IMR-90 (cell line): ENCODE measurements at regions not wholly inside any gene's neighbourhood (a gene's known extent, or its start where the extent isn't known, plus 50 kb on each side); places are given as distances from the start of the nearest gene placed in this dataset.

ENCODE experiments used
- ATAC-seq: fragments of 200-7000 bp; cut with Tn5 transposase; 2 replicates; pipeline ENCODE4 v1.9.1; 2020; ENCODE audit warnings: low read depth, mild to moderate bottlenecking, moderate library complexity
- BruUV-seq: library from RNA; stranded (reverse); fragments of 400-500 nt; replicated peaks from 2 replicates; lab custom pipeline; 2021; lab: Mats Ljungman, UMichigan
- CTCF ChIA-PET: fragments of 300-600 bp; formaldehyde crosslinking; extraction: SDS; loops from one replicate; lab custom pipeline; 2021; ENCODE audit warnings: antibody characterized with exemption; lab: Yijun Ruan, JAX
- POLR2A ChIA-PET: fragments of 300-600 bp; sonication (Branson Sonifier 250); formaldehyde crosslinking; loops from one replicate; lab custom pipeline; 2022; ENCODE audit warnings: antibody characterized with exemption; ENCODE audit not compliant: unreplicated experiment; lab: Charles Lee
- DNase-seq: peaks from one replicate; pipeline ENCODE4 v3.0.0; 2013
- H2AFZ ChIP-seq: replicated peaks from 2 replicates; pipeline ENCODE3; 2013; ENCODE audit warnings: low read length, mild to moderate bottlenecking; ENCODE audit not compliant: poor library complexity
- H2AK5ac ChIP-seq: 2 replicates; pipeline ENCODE4 v1.6.1; 2013; ENCODE audit warnings: low read depth, low read length, inconsistent platforms
- H2AK9ac ChIP-seq: replicated peaks from 2 replicates; pipeline ENCODE3; 2013; ENCODE audit warnings: mild to moderate bottlenecking, low read depth, low read length, moderate library complexity; ENCODE audit not compliant: poor library complexity
- H2BK120ac ChIP-seq: 2 replicates; pipeline ENCODE4 v1.6.1; 2013; ENCODE audit warnings: low read depth, low read length, inconsistent platforms
- H2BK15ac ChIP-seq: 3 replicates; pipeline ENCODE4 v1.6.1; 2013; ENCODE audit warnings: low read depth, low read length, inconsistent platforms
- H2BK20ac ChIP-seq: 2 replicates; pipeline ENCODE4 v1.6.1; 2013; ENCODE audit warnings: low read depth, mild to moderate bottlenecking, inconsistent platforms, low read length, moderate library complexity
- H2BK5ac ChIP-seq: 2 replicates; pipeline ENCODE4 v1.6.1; 2013; ENCODE audit warnings: mild to moderate bottlenecking, low read depth, low read length, inconsistent platforms; ENCODE audit not compliant: poor library complexity, severe bottlenecking
- H3K14ac ChIP-seq: replicated peaks from 2 replicates; pipeline ENCODE4 v1.6.1; 2013; ENCODE audit warnings: low read depth, low read length, inconsistent platforms
- H3K18ac ChIP-seq: 2 replicates; pipeline ENCODE4 v1.6.1; 2013; ENCODE audit warnings: low read depth, low read length, control low read depth
- H3K23ac ChIP-seq: 2 replicates; pipeline ENCODE4 v1.6.1; 2013; ENCODE audit warnings: low read depth, low read length, inconsistent platforms
- H3K27ac ChIP-seq: 2 replicates; pipeline ENCODE4 v1.5.1; 2013; ENCODE audit warnings: mild to moderate bottlenecking, control low read depth, low read length; ENCODE audit not compliant: insufficient read depth
- H3K27me3 ChIP-seq: 2 replicates; pipeline ENCODE4 v1.6.1; 2013; ENCODE audit warnings: low read length; ENCODE audit not compliant: control insufficient read depth, insufficient read depth
- H3K36me3 ChIP-seq: 2 replicates; pipeline ENCODE4 v1.6.1; 2013; ENCODE audit warnings: low read length, mixed read lengths; ENCODE audit not compliant: control insufficient read depth, insufficient read depth
- H3K4ac ChIP-seq: 2 replicates; pipeline ENCODE4 v1.6.1; 2013; ENCODE audit warnings: low read depth, low read length, inconsistent platforms
- H3K4me1 ChIP-seq: 2 replicates; pipeline ENCODE4 v1.6.1; 2013; ENCODE audit warnings: low read length, mixed read lengths; ENCODE audit not compliant: control insufficient read depth, insufficient read depth
- H3K4me2 ChIP-seq: 2 replicates; pipeline ENCODE4 v1.6.1; 2013; ENCODE audit warnings: low read depth, mild to moderate bottlenecking, control low read depth, low read length, moderate library complexity
- H3K4me3 ChIP-seq: 2 replicates; pipeline ENCODE4 v1.5.1; 2013; ENCODE audit warnings: low read depth, mild to moderate bottlenecking, control low read depth, low read length, moderate library complexity; ENCODE audit not compliant: insufficient read depth
- H3K56ac ChIP-seq: 2 replicates; pipeline ENCODE4 v1.6.1; 2013; ENCODE audit warnings: low read length, inconsistent platforms; ENCODE audit not compliant: insufficient read depth; ENCODE audit errors: extremely low read depth
- H3K79me1 ChIP-seq, 2 experiments: 2 replicates each; pipeline ENCODE4 v1.6.1; 2013; ENCODE audit warnings: low read length in 2 of 2, inconsistent platforms in 1 of 2, low read depth in 1 of 2
- H3K9ac ChIP-seq: 2 replicates; pipeline ENCODE4 v1.6.1; 2013; ENCODE audit warnings: low read depth, low read length, control low read depth
- H3K9me1 ChIP-seq: 2 replicates; pipeline ENCODE4 v1.6.1; 2013; ENCODE audit warnings: low read length, inconsistent platforms; ENCODE audit not compliant: insufficient read depth
- H3K9me3 ChIP-seq: 2 replicates; pipeline ENCODE4 v1.6.1; 2013; ENCODE audit warnings: low read length; ENCODE audit not compliant: control insufficient read depth, insufficient read depth
- H4K20me1 ChIP-seq: 2 replicates; pipeline ENCODE4 v1.6.1; 2013; ENCODE audit warnings: low read length, inconsistent platforms; ENCODE audit not compliant: insufficient read depth
- H4K5ac ChIP-seq: 2 replicates; pipeline ENCODE4 v1.6.1; 2013; ENCODE audit warnings: mild to moderate bottlenecking, low read depth, low read length, control low read depth
- H4K8ac ChIP-seq, 2 experiments: 2 replicates each; pipeline ENCODE4 v1.6.1; 2013; ENCODE audit warnings: low read depth in 2 of 2, low read length in 2 of 2, control low read depth in 1 of 2, inconsistent platforms in 1 of 2
- H4K91ac ChIP-seq: 2 replicates; pipeline ENCODE4 v1.6.1; 2013; ENCODE audit warnings: low read depth, low read length, inconsistent platforms; ENCODE audit not compliant: insufficient read depth
- BHLHE40 ChIP-seq: fragments of 150-350 bp; IDR thresholded peaks from 2 replicates; pipeline ENCODE4 v1.6.1; 2016; ENCODE audit warnings: mild to moderate bottlenecking, low read depth, low read length
- CEBPB ChIP-seq: IDR thresholded peaks from 2 replicates; pipeline ENCODE4 v1.6.1; 2012; ENCODE audit warnings: low read depth, low read length, improper control_type of control experiment
- CHD1 ChIP-seq: IDR thresholded peaks from 2 replicates; pipeline ENCODE4 v1.6.1; 2012; ENCODE audit warnings: low read depth, low read length, improper control_type of control experiment
- ELK1 ChIP-seq: fragments of 150-350 bp; IDR thresholded peaks from 2 replicates; pipeline ENCODE4 v1.6.1; 2016; ENCODE audit warnings: low read depth, mild to moderate bottlenecking, low read length, moderate library complexity, borderline replicate concordance
- FOS ChIP-seq: fragments of 150-350 bp; IDR thresholded peaks from 2 replicates; pipeline ENCODE4 v1.6.1; 2016; ENCODE audit warnings: low read depth, low read length
- MAFK ChIP-seq: IDR thresholded peaks from 2 replicates; pipeline ENCODE4 v1.6.1; 2012; ENCODE audit warnings: low read depth, low read length, improper control_type of control experiment
- MAZ ChIP-seq: IDR thresholded peaks from 2 replicates; pipeline ENCODE4 v1.6.1; 2012; ENCODE audit warnings: low read depth, mild to moderate bottlenecking, low read length, improper control_type of control experiment, moderate library complexity, borderline replicate concordance
- MXI1 ChIP-seq: IDR thresholded peaks from 2 replicates; pipeline ENCODE4 v1.6.1; 2012; ENCODE audit warnings: low read depth, mild to moderate bottlenecking, low read length, moderate library complexity, borderline replicate concordance
- NFE2L2 ChIP-seq: fragments of 150-350 bp; IDR thresholded peaks from 2 replicates; pipeline ENCODE4 v1.6.1; 2016; ENCODE audit warnings: low read depth, mild to moderate bottlenecking, low read length
- POLR2A ChIP-seq: IDR thresholded peaks from 2 replicates; pipeline ENCODE4 v1.6.1; 2012; ENCODE audit warnings: mild to moderate bottlenecking, low read depth, low read length
- RAD21 ChIP-seq: IDR thresholded peaks from 2 replicates; pipeline ENCODE4 v1.6.1; 2012; ENCODE audit warnings: low read length, improper control_type of control experiment
- RCOR1 ChIP-seq: IDR thresholded peaks from 2 replicates; pipeline ENCODE4 v1.6.1; 2012; ENCODE audit warnings: mild to moderate bottlenecking, low read length, improper control_type of control experiment; ENCODE audit not compliant: insufficient replicate concordance
- RFX5 ChIP-seq: IDR thresholded peaks from 2 replicates; pipeline ENCODE4 v1.8.0; 2012; ENCODE audit warnings: low read depth, mild to moderate bottlenecking, low read length, moderate library complexity
- SMC3 ChIP-seq: fragments of 150-350 bp; IDR thresholded peaks from 2 replicates; pipeline ENCODE4 v1.6.1; 2016; ENCODE audit warnings: low read depth, mild to moderate bottlenecking, antibody characterized with exemption, low read length, moderate library complexity
- WGBS, 2 experiments: methylation state at CpG; one replicate each; pipeline versions ENCODE4 v1.1.5 to v1.1.7; 2013; ENCODE audit warnings: missing lambda C conversion rate in 2 of 2; ENCODE audit not compliant: insufficient read length in 1 of 2; ENCODE audit errors: extremely low coverage in 2 of 2; 5-methylcytosine and 5-hydroxymethylcytosine counted together
- dilution Hi-C: fragments of 300-500 bp; cut with HindIII; formaldehyde crosslinking; loops from one replicate; pipeline ENCODE4 v1.14.3; 2018; ENCODE audit warnings: low sequenced_read_pairs; ENCODE audit not compliant: unreplicated experiment
- in situ Hi-C: fragments of 300-500 bp; cut with MboI; formaldehyde crosslinking; loops from 3 replicates; pipeline ENCODE4 v1.14.3; 2019; ENCODE audit warnings: low sequenced_read_pairs, inconsistent platforms, mixed read lengths
- intact Hi-C: fragments of 100-400 bp; cut with micrococcal nuclease; formaldehyde crosslinking; loops from 2 replicates; pipeline ENCODE4 v1.10.0; 2022
- TF ChIP-seq, protein P1 (sequence below): fragments of 150-350 bp; IDR thresholded peaks from 2 replicates; pipeline ENCODE4 v1.6.1; 2017; ENCODE audit warnings: mild to moderate bottlenecking, antibody characterized with exemption, low read length, low read depth
- TF ChIP-seq, protein P2 (sequence below): conservative IDR thresholded peaks from 2 replicates; pipeline ENCODE4 v1.5.1; 2012; ENCODE audit warnings: mild to moderate bottlenecking, low read depth, low read length, improper control_type of control experiment

DNA sequence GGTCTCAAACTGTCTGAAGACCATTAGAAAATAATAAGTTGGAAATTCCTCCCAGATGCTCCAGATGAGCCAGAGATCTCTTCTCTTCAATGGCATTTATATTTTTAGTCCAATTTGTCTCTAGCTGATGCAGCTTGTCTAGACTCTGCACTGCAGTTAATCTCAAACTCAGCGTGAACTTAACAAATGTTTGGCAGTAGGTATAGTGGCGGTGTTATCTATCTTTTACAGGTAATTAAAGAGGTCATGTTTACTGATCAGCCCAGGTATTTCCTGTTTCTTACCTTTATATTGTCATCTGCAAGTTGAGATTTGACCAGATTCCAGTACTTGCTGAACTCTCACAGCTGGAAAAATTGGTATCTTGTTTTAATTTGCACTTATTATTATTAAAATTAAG, 1024.5 kb upstream of the ADGRL2 start:
- no peak overlapping the region for H3K23ac ChIP-seq
- no peak overlapping the region for H3K9ac ChIP-seq
- ChIA-PET CTCF (no interaction called here), POLR2A (no interaction called here)
- in situ Hi-C loops: no loop called here
- H2AK9ac ChIP-seq: no peak overlapping the region
- H3K18ac ChIP-seq: no peak overlapping the region
- ATAC-seq: no peak
- no peaks in the 10 kb centered on the region for H3K79me1 ChIP-seq
- H3K4me2 ChIP-seq: no peak overlapping the region
- no peak overlapping the region for H4K8ac ChIP-seq
- no peak overlapping the region for H3K4me3 ChIP-seq
- dilution Hi-C loops: no loop called here
- H3K14ac ChIP-seq: no peak overlapping the region
- no peaks in the 10 kb centered on the region for H4K20me1 ChIP-seq
- H3K9me3 ChIP-seq: no peaks in the 10 kb centered on the region; the same call in 1 of the 2 replicates
- H3K4me1 ChIP-seq: no peaks in the 10 kb centered on the region
- H3K36me3 ChIP-seq: no peaks in the 10 kb centered on the region
- no peak overlapping the region for H3K27ac ChIP-seq
- intact Hi-C loops: no loop called here
- no CpG with 5 or more reads among the region's 2 CpGs for WGBS, 2 experiments
- H4K91ac ChIP-seq: no peak overlapping the region
- no peak overlapping the region for H2BK20ac ChIP-seq
- no peak overlapping the region for H2BK15ac ChIP-seq
- TF ChIP-seq NFE2L2 (no peak), RFX5 (no peak), MAZ (no peak), RCOR1 (no peak), CEBPB (no peak), BHLHE40 (no peak), SMC3 (no peak), ELK1 (no peak), RAD21 (no peak), CHD1 (no peak), POLR2A (no peak), MXI1 (no peak), MAFK (no peak), FOS (no peak)
- TF ChIP-seq, protein P1, sequence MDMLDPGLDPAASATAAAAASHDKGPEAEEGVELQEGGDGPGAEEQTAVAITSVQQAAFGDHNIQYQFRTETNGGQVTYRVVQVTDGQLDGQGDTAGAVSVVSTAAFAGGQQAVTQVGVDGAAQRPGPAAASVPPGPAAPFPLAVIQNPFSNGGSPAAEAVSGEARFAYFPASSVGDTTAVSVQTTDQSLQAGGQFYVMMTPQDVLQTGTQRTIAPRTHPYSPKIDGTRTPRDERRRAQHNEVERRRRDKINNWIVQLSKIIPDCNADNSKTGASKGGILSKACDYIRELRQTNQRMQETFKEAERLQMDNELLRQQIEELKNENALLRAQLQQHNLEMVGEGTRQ: no peak
- TF ChIP-seq, protein P2, sequence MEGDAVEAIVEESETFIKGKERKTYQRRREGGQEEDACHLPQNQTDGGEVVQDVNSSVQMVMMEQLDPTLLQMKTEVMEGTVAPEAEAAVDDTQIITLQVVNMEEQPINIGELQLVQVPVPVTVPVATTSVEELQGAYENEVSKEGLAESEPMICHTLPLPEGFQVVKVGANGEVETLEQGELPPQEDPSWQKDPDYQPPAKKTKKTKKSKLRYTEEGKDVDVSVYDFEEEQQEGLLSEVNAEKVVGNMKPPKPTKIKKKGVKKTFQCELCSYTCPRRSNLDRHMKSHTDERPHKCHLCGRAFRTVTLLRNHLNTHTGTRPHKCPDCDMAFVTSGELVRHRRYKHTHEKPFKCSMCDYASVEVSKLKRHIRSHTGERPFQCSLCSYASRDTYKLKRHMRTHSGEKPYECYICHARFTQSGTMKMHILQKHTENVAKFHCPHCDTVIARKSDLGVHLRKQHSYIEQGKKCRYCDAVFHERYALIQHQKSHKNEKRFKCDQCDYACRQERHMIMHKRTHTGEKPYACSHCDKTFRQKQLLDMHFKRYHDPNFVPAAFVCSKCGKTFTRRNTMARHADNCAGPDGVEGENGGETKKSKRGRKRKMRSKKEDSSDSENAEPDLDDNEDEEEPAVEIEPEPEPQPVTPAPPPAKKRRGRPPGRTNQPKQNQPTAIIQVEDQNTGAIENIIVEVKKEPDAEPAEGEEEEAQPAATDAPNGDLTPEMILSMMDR: no peak
- H3K9me1 ChIP-seq: no peaks in the 10 kb centered on the region
- no peak overlapping the region for H4K5ac ChIP-seq
- no peak overlapping the region for H2BK5ac ChIP-seq
- H3K4ac ChIP-seq: no peak overlapping the region
- H2AFZ ChIP-seq: no peak overlapping the region
- no peak overlapping the region for H2AK5ac ChIP-seq
- H2BK120ac ChIP-seq: no peak overlapping the region
- no peak overlapping the region for H3K56ac ChIP-seq
- H3K27me3 ChIP-seq: no peaks in the 10 kb centered on the region
- DNase-seq: no peak
- no TSS peak for BruUV-seq
